ENCODE measurements at regions not wholly inside any gene's neighbourhood (a gene's known extent, or its start where the extent isn't known, plus 50 kb on each side); places are given as distances from the start of the nearest gene placed in this dataset.

DNA sequence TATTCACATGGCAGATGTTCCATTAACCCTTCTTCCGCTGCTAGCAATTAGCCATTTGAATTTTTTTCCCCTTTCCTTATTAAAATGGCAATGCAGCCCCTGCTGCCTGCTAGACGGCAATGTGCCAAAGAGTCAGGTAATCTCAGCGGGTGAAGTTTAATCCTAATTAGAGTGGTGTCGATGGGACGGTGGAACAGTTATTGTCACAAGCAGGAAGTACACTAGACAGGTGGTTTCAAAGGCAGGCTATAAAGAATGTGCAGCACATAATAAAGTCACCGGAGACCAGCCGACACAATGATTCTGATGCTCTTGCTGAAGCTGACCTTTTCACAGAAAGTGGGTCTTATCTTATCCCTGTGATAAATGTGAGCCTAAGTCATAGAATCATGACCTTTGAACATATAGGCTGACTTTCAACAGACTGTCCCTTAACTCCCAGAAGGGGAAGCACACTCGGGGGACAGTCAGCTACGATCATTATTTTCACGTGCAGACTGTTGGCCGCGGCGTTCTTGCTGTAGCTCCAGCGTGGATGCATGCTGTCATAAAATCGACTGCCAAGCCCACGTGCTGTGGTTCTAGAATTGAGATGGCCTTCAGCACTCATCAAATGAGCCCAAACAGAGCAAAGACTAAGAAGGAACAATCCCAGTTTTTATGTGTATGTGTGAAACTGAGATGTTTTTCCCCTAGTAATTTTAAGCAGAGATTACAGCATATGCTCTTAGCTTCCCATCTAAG lies 926.2 kb upstream of the SOX11 start:
- no peak for DNase-seq (ENCODE audit: low spot score)
- no peak overlapping the region for H3K4me3 ChIP-seq (ENCODE audit: severe bottlenecking)
- H3K4me1 ChIP-seq (ENCODE audit: insufficient read depth, poor library complexity, severe bottlenecking): no peaks in the 10 kb centered on the region
- TF ChIP-seq, protein P1, sequence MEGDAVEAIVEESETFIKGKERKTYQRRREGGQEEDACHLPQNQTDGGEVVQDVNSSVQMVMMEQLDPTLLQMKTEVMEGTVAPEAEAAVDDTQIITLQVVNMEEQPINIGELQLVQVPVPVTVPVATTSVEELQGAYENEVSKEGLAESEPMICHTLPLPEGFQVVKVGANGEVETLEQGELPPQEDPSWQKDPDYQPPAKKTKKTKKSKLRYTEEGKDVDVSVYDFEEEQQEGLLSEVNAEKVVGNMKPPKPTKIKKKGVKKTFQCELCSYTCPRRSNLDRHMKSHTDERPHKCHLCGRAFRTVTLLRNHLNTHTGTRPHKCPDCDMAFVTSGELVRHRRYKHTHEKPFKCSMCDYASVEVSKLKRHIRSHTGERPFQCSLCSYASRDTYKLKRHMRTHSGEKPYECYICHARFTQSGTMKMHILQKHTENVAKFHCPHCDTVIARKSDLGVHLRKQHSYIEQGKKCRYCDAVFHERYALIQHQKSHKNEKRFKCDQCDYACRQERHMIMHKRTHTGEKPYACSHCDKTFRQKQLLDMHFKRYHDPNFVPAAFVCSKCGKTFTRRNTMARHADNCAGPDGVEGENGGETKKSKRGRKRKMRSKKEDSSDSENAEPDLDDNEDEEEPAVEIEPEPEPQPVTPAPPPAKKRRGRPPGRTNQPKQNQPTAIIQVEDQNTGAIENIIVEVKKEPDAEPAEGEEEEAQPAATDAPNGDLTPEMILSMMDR (IDR thresholded peaks at IDR 0.05; ENCODE audit: poor library complexity, severe bottlenecking): no peak
- peaks cover 2% of the 10 kb centered on the region for H3K9me3 ChIP-seq (ENCODE audit: severe bottlenecking)
- no peak overlapping the region for H3K27ac ChIP-seq (ENCODE audit: poor library complexity, severe bottlenecking)
- no peaks in the 10 kb centered on the region for H3K36me3 ChIP-seq (ENCODE audit: low read depth)
- H3K27me3 ChIP-seq (ENCODE audit: insufficient read depth, poor library complexity, severe bottlenecking): no peaks in the 10 kb centered on the region
- ATAC-seq (ENCODE audit: low read depth): no peak

DNA sequence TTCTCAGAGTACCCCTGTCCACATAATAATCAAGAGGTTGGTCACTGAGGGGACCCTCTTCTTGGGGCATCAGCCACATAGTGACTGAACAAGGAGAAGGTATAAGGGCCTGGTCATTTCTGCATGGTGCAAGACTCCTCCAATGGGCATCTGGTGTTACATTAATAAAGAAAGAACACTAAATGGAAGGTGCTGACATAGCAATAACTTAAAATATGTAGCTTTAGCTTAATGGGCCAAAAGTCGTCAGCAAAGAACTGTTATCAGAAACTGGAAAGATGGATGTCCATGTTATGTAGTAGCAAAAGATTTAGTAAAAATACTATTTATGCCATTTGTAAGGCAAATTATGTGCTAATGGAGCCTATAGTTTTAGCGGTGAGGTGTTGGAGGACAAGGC lies 916.5 kb upstream of the SOX11 start:
- ATAC-seq (ENCODE audit: low read depth): no peak
- TF ChIP-seq, protein P1 (IDR thresholded peaks at IDR 0.05; ENCODE audit: poor library complexity, severe bottlenecking): no peak
- H3K36me3 ChIP-seq (ENCODE audit: low read depth): no peaks in the 10 kb centered on the region
- H3K4me3 ChIP-seq (ENCODE audit: severe bottlenecking): no peak overlapping the region
- H3K27ac ChIP-seq (ENCODE audit: poor library complexity, severe bottlenecking): no peak overlapping the region
- H3K27me3 ChIP-seq (ENCODE audit: insufficient read depth, poor library complexity, severe bottlenecking): no peaks in the 10 kb centered on the region
- H3K4me1 ChIP-seq (ENCODE audit: insufficient read depth, poor library complexity, severe bottlenecking): no peaks in the 10 kb centered on the region
- no peak for DNase-seq (ENCODE audit: low spot score)
- H3K9me3 ChIP-seq (ENCODE audit: severe bottlenecking): no peaks in the 10 kb centered on the region

DNA sequence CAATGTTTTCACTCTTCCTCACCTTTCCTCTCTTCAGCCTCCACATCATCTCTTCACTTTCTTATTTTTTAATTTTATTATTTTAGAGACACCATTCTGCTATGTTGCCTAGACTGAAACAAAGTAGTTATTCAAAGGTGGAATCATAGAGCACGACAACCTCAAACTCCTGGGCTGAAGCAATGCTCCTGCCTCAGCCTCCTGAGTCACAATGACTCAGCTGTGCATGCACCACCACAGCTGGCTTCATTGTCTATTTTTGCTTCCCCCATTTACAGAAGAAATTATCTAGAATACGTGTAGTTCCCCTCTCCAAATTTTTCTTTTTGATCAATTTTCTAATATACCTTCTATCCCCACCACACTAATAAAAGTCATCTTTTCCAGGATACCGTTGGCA lies 911.5 kb upstream of the SOX11 start:
- H3K27ac ChIP-seq (ENCODE audit: poor library complexity, severe bottlenecking): no peak overlapping the region
- no peaks in the 10 kb centered on the region for H3K27me3 ChIP-seq (ENCODE audit: insufficient read depth, poor library complexity, severe bottlenecking)
- peaks cover 3% of the 10 kb centered on the region for H3K9me3 ChIP-seq (ENCODE audit: severe bottlenecking)
- TF ChIP-seq, protein P1 (IDR thresholded peaks at IDR 0.05; ENCODE audit: poor library complexity, severe bottlenecking): no peak
- DNase-seq (ENCODE audit: low spot score) (no peak), ATAC-seq (ENCODE audit: low read depth) (no peak)
- H3K4me3 ChIP-seq (ENCODE audit: severe bottlenecking): no peak overlapping the region
- no peaks in the 10 kb centered on the region for H3K36me3 ChIP-seq (ENCODE audit: low read depth)
- H3K4me1 ChIP-seq (ENCODE audit: insufficient read depth, poor library complexity, severe bottlenecking): no peaks in the 10 kb centered on the region

DNA sequence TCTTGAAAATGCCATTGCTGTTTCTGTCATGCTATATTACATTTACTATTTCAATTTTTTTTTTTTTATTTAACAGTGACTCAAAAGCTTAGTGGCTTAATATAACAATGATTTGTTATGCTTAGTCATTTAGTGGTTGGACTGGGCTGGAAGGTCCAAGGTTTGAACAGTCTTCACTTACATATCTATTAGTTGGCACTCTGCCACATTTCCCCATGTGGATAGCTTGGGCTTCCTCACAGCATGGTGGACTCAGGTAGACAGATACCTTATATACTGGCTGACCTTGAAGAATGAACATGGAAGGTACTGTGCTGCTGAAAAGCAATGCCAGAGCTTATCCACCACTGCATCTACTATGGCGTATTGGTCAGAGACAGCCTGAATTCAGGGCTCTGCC lies 909.5 kb upstream of the SOX11 start:
- no peak for DNase-seq (ENCODE audit: low spot score)
- Histone ChIP-seq H3K4me3 (ENCODE audit: severe bottlenecking) (no peak overlapping the region), H3K36me3 (ENCODE audit: low read depth) (no peaks in the 10 kb centered on the region), H3K9me3 (ENCODE audit: severe bottlenecking) (peaks cover 3% of the 10 kb centered on the region), H3K27ac (ENCODE audit: poor library complexity, severe bottlenecking) (no peak overlapping the region), H3K4me1 (ENCODE audit: insufficient read depth, poor library complexity, severe bottlenecking) (no peaks in the 10 kb centered on the region), H3K27me3 (ENCODE audit: insufficient read depth, poor library complexity, severe bottlenecking) (no peaks in the 10 kb centered on the region)
- no peak for ATAC-seq (ENCODE audit: low read depth)
- TF ChIP-seq, protein P1 (IDR thresholded peaks at IDR 0.05; ENCODE audit: poor library complexity, severe bottlenecking): no peak

DNA sequence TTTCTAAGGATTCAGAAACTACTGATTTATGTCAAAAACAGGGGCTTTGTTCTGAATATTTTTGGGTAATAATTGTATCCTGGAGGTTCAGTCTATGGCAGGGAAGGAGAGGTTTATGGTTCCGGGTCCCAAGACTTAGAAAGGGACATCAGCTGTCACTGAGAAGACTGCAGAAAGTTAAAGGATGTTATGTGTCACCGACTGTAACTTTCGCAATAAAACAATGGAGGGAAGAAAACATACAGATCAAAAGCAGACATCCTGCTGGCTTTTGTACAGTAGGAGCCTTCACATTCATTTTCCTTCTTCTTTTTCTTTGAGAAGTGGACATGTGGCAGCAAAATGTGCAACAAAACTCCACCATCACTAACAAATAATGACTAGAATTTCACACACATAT lies 900.7 kb upstream of the SOX11 start:
- TF ChIP-seq, protein P1 (IDR thresholded peaks at IDR 0.05; ENCODE audit: poor library complexity, severe bottlenecking): no peak
- H3K36me3 ChIP-seq (ENCODE audit: low read depth): no peaks in the 10 kb centered on the region
- H3K27ac ChIP-seq (ENCODE audit: poor library complexity, severe bottlenecking): no peak overlapping the region
- no peak for DNase-seq (ENCODE audit: low spot score)
- H3K4me3 ChIP-seq (ENCODE audit: severe bottlenecking): no peak overlapping the region
- no peaks in the 10 kb centered on the region for H3K27me3 ChIP-seq (ENCODE audit: insufficient read depth, poor library complexity, severe bottlenecking)
- H3K4me1 ChIP-seq (ENCODE audit: insufficient read depth, poor library complexity, severe bottlenecking): no peaks in the 10 kb centered on the region
- ATAC-seq (ENCODE audit: low read depth): no peak
- no peaks in the 10 kb centered on the region for H3K9me3 ChIP-seq (ENCODE audit: severe bottlenecking)
